SK-N-SH (cell line): ENCODE measurements at regions not wholly inside any gene's neighbourhood (a gene's known extent, or its start where the extent isn't known, plus 50 kb on each side); places are given as distances from the start of the nearest gene placed in this dataset.

Source experiments
- CHD2 ChIP-seq: fragments of 150-350 bp; IDR thresholded peaks from 2 replicates; pipeline ENCODE4 v1.6.1; 2018; ENCODE audit warnings: low read length; ENCODE audit not compliant: partially characterized antibody
- SIN3A ChIP-seq: IDR thresholded peaks from 2 replicates; pipeline ENCODE4 v1.6.1; 2012; ENCODE audit warnings: low read depth, mild to moderate bottlenecking, low read length, moderate library complexity, borderline replicate concordance
- SMC3 ChIP-seq: IDR thresholded peaks from 2 replicates; pipeline ENCODE4 v1.6.1; 2012; ENCODE audit warnings: low read depth, low read length, improper control_type of control experiment
- TAF1 ChIP-seq: IDR thresholded peaks from 2 replicates; pipeline ENCODE4 v1.6.1; 2012; ENCODE audit warnings: low read depth, mild to moderate bottlenecking, low read length, moderate library complexity, borderline replicate concordance
- TF ChIP-seq, protein P1 (sequence below): IDR thresholded peaks from 2 replicates; pipeline ENCODE4 v1.6.1; 2012; ENCODE audit warnings: mild to moderate bottlenecking, low read depth, low read length, moderate library complexity
- TF ChIP-seq, protein P2 (sequence below): fragments of 200-600 bp; sonication (generic); IDR thresholded peaks from 2 replicates; pipeline ENCODE4 v1.6.1; 2017; ENCODE audit warnings: antibody characterized with exemption, mild to moderate bottlenecking, moderate library complexity

DNA sequence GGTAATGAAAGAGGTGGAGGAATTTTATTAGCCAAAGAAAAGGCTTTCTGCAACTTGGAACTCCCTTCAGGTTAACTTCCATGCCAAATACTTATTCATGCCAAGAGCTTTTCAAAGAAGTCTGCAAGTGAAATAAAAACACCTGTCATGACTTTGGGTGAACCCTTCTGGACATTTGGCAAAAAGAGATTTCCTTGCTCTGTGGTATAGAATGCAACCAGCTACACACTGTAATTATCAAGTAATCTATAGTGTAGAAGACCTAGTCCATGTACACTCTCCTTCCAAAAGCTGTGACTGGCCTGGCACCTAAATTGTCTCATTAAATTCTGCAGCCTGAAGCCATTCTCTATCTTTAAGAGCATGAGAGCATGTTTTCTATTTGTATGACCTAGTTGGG is 232.3 kb downstream of the COL12A1 start:
- TF ChIP-seq, protein P1, sequence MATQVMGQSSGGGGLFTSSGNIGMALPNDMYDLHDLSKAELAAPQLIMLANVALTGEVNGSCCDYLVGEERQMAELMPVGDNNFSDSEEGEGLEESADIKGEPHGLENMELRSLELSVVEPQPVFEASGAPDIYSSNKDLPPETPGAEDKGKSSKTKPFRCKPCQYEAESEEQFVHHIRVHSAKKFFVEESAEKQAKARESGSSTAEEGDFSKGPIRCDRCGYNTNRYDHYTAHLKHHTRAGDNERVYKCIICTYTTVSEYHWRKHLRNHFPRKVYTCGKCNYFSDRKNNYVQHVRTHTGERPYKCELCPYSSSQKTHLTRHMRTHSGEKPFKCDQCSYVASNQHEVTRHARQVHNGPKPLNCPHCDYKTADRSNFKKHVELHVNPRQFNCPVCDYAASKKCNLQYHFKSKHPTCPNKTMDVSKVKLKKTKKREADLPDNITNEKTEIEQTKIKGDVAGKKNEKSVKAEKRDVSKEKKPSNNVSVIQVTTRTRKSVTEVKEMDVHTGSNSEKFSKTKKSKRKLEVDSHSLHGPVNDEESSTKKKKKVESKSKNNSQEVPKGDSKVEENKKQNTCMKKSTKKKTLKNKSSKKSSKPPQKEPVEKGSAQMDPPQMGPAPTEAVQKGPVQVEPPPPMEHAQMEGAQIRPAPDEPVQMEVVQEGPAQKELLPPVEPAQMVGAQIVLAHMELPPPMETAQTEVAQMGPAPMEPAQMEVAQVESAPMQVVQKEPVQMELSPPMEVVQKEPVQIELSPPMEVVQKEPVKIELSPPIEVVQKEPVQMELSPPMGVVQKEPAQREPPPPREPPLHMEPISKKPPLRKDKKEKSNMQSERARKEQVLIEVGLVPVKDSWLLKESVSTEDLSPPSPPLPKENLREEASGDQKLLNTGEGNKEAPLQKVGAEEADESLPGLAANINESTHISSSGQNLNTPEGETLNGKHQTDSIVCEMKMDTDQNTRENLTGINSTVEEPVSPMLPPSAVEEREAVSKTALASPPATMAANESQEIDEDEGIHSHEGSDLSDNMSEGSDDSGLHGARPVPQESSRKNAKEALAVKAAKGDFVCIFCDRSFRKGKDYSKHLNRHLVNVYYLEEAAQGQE = no peak
- TF ChIP-seq SIN3A (no peak), TAF1 (no peak), CHD2 (no peak), SMC3 (no peak)
- TF ChIP-seq, protein P2, sequence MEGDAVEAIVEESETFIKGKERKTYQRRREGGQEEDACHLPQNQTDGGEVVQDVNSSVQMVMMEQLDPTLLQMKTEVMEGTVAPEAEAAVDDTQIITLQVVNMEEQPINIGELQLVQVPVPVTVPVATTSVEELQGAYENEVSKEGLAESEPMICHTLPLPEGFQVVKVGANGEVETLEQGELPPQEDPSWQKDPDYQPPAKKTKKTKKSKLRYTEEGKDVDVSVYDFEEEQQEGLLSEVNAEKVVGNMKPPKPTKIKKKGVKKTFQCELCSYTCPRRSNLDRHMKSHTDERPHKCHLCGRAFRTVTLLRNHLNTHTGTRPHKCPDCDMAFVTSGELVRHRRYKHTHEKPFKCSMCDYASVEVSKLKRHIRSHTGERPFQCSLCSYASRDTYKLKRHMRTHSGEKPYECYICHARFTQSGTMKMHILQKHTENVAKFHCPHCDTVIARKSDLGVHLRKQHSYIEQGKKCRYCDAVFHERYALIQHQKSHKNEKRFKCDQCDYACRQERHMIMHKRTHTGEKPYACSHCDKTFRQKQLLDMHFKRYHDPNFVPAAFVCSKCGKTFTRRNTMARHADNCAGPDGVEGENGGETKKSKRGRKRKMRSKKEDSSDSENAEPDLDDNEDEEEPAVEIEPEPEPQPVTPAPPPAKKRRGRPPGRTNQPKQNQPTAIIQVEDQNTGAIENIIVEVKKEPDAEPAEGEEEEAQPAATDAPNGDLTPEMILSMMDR = no peak
